Inflammatory macrophage (primary cell): ENCODE measurements at regions not wholly inside any gene's neighbourhood (a gene's known extent, or its start where the extent isn't known, plus 50 kb on each side); places are given as distances from the start of the nearest gene placed in this dataset.
A peak's percentile ranks its signal among the peaks of the same experiment; 100 is the strongest.

Source experiments
- DNase-seq, 2 donors: peaks; one replicate each; pipeline ENCODE4 v3.0.0-alpha.2; 2020 to 2022

DNA sequence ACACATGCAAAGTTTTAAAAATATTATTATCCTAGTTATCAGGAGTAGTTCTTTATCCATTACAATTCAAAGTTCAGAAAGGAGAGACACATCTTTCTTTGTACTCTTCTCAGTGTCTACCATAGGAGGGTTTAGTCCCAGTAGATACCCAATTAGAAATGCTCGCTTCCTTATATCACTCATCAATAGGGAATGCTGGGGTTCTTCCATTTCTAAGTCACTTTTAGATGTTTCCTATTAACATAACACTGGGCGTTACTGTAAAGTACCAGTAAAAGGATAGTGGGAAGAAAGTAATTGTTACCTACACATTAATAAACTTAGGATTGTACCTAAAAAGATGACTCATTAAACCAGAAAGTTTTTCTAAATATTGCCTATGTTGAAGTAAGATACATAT, 348.3 kb upstream of the CDH6 start:
- no peak for DNase-seq

DNA sequence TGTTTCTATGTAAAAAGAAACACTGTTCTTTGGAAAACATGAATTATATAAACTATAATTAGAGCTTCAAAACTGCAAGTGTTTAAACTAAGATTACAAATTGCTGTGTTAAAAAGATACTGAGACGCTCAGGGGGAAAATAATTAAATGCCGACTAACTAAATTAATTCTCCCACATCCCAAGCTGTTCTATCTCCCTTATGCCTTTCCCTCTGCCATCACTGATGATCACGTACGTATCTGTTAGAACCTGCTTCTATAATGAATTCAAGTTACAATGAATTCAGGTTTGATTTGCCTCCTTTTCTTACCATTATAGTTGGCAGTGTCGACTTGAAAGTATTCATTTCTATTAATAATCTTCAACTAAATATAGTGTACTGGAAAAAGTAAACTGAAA, 349.9 kb upstream of the CDH6 start:
- DNase-seq: no peak

DNA sequence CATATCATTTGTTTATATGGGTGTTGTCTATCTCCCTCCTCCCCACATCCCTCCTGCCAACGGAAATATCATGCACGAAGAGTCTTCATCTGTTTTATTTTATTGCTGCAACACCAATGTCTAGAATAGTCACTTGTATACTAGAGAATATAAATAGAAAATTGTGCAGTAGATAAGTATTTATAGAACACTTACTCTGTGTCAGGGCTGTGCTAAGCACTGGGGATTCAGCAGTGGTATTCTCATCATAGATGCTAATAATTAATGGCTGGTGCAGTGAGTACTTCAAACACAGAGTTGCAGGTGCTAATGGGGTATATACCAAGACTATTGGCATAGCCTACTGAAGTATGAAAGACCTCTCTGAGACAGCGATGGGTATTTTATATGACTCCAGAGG, 353.5 kb upstream of the CDH6 start:
- DNase-seq: no peak

DNA sequence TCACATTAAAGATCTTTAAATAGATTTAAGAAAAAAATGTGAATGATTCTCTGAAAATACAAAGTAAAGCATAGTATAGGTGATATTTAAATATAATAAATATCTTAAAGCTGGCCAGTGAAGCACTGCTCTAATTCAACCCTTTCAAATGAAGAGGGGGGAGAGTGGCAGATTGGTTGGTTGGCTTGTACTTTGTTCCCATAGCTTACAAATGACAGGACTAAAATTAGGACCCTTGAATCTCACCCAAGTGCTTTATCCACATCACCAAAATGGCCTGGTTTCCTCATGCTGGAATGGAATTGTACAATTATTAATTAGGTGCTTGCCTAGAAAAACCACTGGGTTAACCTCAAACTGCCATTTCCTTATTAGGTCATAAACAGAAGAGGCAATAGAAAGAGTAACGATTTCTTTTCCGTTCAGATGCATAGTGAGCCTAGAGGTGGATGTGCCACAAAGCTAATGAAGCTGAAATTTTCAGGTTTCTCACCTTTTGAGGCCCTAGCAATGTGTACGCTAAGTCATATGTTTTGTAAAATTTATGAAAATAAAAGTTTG, 354.5 kb upstream of the CDH6 start:
- no peak for DNase-seq

DNA sequence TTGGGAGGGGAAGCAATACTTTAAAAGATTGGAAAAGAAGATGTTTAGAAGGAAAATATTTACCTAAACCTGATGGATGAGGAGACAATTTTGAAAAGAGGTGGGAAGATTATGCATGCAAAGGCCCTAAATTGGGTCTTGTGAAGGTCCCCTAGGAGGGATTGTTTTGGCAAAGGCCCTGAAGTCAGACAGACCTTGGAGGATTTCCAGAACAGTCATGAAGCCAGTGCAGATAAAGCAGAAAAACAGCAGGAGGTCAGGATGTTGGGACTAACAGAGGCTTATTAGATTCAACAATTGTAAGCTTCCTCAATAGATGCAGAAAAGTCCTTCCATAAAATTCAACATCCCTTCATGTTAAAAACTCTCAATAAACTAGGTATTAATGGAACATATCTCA, 361.0 kb upstream of the CDH6 start:
- DNase-seq: no peak

DNA sequence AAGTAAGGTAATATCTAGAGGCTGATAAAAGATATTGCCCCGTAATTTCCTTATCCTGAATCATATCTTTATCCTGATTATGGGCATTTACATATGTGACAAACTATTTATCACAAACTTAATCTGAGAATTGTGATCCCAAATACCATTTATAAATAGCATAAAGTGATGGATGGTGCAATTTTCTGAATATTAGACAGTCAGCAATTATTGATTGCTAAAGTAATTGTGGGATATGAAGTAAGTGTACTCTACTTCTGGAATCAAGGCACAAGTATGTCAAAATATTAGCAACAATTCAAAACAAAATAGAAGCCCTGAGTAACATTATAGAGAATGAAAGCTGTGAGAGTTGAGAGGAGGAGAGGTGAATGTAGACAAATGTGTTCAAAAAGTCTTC, 361.9 kb upstream of the CDH6 start:
- no peak for DNase-seq

DNA sequence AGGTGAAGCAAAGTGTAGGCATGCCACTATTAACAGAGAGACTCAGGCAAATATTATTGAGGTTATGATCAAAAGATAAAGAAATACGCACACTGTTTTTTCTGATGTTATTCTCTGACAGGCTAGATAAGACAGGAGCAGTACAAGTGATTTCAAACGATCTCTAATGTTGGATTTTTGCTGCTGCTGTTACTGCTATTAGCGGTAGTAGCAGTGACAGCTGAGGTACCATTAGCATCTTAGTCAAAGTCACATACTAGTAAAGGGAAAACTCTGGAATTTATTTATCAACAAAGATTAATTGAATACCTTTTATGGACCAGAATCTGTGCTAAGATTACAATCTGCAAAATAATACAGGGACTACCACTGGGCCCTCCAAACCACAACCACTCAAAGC, 362.4 kb upstream of the CDH6 start:
- no peak for DNase-seq

DNA sequence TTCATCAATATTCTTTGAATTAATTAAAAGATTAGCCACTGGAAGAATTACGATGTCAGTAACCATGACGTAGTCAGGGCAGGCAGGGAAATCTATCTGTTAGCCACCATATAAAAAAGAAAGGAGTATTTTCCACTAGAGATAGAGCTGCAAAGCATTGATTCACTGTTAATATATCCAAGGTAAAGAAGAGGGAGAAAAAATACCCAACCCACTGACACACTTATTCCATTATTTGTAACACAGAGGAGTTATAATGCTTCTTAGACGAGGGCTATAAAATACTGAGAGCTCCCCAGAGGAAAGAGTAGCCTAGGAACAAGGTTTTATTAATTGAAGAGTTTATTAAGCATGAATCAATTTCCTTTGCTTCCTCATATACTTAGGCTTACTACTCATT, 382.2 kb upstream of the CDH6 start:
- no peak for DNase-seq

DNA sequence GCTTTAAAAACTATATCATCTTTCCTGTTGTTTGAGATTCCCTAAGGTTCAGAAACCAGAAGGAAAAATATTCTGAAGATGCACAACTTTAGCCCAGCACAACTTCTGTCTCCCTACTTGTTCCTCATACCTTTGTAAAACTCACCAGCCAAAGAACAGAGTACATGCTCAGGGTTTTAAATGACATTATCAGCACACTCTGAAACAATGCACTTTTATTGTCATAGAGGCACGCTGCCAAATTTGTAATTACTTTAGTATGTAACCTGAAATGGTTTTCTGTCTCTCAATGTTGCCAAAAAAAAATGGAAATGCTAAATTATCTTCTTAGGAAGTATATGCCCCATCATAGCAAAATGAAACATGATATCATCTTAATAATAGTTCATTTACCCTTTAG, 383.6 kb upstream of the CDH6 start:
- DNase-seq: no peak

DNA sequence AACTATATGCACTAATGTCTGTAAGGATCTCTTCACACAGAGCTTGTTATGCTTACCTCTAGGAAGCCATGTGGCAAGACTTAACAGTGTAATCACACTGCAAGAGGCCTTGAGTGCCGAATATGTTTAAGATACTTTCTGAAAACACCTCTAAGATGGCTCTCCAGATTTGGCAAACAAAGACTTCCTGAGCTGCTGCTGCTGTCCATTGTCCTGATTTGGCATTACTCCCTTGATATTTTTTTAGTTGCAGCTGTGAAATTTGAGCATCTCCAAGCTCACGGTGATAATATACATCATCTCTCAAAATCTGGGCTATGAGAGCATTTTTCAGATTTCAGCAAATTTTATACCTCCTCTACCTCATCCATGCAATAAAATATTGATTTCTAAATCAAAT, 384.5 kb upstream of the CDH6 start:
- no peak for DNase-seq

DNA sequence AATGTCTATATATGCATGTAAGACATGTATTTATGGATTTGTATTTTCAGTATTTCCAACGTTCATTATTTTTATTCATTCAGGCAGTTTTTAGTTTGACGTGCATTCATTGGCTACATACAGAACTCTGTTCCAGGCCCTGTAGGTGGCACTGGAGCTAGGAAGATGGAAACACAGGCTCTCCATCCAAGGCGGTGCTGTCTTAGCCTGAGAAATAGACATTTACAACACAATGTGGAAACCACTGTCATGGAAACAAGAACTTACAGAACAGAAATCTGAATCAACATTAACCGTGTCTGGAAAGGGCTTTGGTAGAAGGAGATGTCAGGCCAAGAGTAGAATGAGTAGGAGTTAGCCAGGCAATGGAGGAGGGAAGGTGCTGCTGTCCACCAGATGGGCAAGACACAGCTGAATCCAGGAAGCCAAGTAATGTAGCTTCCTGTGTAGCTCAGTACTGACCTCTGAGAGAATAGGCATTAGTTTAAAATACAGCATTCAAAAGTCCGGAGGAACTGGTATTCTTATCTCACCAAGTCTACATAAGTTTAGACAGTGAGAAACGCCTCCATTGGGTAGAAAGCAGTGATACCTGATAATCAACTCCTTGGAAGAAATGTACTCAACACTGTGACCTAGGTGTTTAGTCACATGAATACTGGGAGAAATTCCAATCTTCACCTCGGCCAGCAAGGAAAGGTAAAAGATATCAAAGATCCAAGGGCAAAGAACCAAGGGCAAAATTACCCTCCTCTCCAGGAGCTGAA, 388.6 kb upstream of the CDH6 start:
- DNase-seq: no peak

DNA sequence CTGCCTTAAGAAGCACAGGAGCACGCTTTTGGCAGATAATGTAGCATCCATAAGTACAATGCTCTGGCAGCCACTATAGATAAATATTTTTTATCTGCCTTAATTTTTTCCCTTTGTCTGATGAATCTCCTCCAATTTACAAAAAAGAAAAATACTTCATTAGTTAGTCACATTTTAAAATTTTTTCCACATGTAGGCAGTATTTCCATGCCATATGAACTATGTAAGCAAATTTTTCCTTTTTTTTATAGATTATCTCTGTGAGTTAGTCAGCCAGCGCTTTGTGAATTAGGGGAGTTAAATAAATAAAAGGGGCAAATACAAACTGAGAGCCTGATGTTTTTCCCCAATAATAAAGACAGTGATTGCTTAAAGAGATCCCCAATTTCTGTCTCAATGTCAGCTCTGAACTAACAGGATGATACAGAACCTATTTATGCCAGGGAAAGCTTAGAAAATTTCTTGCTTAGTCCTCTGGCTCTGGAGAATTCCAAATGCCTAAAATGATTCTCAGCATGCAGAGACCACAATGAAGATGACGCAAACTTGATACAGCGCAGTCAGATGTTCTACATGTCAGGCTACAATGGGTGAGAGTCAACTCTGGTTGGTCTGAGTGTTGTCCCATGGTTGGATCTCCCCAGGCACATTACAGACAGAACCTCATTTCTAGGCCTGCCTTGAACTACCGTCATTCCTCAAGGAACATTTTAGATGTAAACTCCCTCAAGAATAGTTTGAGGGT, 390.4 kb upstream of the CDH6 start:
- DNase-seq: no peak

DNA sequence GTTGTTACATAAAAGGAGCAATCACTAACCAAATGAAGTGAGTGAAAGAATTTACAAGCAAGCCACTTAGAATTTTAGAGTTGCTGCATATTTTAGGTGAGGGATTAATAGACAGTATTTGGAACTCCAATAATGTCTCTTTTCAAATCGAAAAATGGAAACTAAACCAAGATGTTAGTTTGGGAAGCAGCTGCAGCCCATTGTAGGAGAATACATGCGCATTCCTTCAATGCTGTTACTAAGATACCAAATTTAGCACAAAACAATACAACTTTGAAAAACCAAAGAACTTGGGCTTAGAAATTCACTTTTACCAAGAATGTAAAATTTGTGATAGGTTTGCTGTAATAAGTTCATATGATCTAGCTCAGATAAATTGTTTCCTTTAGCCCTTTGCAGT, 411.8 kb upstream of the CDH6 start:
- no peak for DNase-seq

DNA sequence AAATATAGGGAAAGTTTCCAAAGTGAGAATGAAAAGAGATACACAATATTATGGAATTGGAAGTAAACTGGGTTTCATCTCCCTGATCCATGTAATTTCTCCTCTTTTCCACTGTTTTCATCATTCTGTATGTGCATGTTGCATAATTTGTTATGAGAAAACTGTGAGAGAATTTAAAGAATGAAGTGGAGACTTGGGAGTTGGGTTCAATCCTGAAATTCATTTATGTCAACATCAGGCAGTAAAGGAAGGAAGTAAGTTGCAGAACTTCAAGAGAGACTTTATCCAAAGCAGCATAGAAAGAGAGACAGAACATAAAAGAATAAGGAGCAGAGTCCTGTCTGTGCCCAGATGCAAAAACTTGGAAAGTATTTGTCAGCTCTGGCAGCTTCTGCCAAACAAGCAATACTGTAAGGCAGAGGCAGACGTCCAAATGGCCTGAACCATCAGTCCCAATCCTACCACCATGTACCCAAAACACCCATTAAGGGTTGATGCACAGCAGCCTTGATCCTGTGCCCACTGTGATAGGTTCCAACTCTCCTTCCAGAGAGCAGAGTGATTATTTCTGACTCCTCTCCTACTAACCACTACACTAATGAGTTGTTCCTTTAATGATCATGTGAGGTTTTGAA, 425.3 kb upstream of the CDH6 start:
- no peak for DNase-seq

DNA sequence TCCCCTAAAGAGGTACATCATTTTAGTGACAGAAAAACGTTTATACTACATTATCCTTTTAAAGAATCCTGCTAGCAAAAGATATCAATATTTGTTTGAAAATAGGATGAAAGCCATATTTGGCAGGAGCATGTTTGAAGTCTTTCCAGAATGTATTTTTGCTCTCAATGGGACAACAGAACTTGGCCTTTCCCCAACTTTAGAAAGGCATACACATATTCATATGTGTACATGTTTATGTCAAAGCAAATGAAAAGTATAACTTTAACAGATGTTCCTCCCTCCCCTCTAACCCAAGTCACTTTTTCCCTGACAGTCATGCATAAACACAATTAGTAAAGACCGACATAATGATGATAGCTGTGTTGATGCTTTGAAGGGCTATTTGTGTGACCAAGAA, 427.8 kb upstream of the CDH6 start:
- no peak for DNase-seq

DNA sequence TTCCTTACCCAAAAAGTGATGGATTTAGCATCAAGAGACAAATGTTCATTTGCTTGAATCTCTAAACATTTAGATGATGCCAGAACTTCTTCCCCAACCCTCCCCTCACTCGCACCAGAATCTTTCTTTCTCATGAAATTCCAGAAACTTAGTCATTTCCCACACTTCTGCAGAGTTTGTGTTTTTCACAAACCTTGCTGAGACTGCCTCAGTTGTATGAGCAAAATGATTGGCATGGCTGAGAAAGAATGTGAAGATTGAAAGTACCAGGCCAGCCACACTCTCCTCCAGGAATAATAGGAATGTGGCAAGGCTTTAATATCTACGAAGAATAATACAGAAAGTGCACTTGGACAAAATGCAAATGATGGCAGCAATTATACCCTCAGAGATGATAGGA, 428.3 kb upstream of the CDH6 start:
- no peak for DNase-seq

DNA sequence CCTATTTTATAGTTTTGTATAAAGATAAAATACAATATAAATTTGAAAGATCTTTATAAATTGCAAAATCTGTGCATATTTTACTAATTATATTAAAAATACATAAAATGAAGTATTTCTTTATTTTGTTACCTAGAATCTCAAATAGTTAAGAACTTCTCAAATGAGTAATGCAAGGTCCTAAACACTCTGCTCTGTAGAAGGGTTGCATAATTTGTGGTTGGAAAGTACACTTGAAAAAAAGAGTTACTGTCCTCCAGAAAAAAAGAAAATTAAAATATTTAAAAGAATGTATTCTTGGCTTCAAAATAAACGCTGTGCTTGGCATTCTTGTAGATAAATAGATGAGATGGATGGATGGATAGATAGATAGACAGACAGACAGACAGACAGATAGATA, 428.8 kb upstream of the CDH6 start:
- DNase-seq: no peak

DNA sequence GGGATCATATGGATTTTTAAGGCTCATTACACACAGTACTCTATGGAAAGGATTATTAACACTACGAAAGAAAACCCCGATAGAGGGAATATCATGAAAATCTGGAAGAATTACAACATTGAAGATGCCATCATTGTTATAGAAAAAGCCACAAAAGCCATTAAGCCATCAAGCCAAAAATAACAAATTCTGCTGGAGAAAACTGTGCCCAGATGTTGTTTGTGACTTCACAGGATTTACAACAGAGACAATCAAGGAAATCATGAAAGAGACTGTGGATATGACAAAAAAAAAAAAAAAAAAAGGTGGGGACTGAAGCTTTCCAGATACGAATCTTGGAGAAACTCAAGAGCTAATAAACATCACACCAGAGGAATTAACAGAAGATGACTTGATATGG, 433.8 kb upstream of the CDH6 start:
- no peak for DNase-seq

DNA sequence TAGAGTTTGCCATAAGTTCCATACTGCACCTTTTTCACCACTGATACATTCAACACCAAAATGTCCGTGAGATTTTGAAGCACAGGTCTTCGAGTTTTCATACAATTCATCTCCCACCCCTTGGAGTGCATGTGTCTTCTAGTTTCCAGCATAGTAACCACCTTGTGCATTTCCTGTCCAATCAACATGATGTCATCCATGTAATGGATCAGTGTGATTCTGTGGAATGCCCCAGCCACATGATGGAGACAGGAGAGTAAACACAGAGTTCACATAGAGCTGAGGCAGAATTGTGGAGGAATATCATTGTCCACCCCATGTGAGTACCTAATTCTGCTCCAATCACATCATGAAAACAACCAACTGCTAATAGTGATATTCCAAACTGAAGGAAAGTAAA, 441.5 kb upstream of the CDH6 start:
- DNase-seq: no peak

DNA sequence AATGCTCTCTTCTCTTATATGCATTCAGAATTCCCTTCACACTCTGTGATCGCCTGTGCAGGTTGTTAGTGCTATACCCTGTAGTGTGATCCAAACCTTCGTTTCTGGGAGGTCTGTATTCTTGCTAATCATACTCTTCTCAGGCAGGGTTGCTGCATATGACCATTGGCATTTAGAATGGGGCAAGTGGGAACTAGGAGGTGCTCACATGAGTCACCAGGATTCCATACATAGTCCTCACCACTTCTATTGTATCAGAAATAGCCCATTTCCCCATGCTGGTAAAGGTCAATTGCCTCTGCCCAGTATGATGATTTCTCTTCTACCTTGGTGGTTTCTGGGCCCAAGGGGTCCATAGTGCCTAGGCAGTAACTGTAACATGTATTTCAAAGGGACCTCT, 443.5 kb upstream of the CDH6 start:
- no peak for DNase-seq

DNA sequence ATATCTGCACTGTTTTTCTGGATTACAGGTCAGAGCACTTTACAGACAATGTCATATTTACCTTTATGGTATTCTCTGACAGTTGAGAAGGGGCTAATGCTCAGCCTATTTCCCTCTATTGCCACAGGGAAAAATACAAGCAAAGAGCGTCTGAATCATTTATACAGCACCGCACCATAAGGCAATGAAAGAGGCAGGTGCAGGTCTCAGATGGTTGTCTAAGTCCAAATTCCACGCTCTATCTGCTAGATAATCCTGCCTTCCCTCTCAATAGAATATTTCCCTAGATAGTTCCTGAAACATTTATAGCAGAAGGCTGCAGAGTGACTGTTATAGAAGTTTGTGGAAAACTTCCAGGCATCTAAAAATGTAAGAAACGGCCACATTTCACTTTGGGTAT, 446.1 kb upstream of the CDH6 start:
- DNase-seq: no peak

DNA sequence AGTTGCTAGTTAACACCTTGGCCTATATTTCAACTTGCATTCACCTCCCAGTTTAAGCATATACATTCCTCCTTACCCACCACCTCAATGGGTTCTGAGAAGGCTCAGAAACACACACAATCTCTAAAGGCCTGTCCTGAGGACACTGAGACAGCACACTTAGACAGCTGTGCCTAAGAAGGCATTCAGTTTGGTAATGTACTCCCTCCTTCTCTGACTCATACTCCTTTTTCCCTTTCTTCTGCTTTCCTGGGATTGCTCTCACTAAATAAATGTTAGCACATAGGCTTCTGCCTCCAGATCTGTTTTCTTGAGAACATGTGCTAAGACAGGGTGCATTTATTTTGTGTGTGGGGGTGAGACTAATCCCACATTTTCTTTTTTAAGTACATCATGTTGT, 456.8 kb upstream of the CDH6 start:
- DNase-seq: peak in 1 of 2 donors; percentile 34

DNA sequence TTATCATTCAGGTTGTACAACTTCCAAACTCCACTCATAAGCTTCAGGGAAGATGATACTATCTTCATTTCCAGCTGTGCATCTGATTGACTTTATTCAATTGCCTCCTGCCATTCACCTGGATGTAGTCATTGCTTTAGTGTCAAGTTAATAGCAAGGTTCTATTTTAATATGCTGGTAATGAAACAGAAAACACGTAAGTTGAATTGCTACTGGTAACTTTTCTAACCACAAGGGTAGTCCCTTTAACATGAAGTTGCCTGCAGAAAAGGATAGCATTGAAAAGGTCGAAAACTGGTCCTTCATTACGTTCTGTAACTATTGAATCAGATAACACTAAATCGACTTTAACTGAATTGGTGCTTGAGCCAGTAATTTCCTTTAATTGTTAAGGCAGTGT, 459.4 kb upstream of the CDH6 start:
- DNase-seq: no peak

DNA sequence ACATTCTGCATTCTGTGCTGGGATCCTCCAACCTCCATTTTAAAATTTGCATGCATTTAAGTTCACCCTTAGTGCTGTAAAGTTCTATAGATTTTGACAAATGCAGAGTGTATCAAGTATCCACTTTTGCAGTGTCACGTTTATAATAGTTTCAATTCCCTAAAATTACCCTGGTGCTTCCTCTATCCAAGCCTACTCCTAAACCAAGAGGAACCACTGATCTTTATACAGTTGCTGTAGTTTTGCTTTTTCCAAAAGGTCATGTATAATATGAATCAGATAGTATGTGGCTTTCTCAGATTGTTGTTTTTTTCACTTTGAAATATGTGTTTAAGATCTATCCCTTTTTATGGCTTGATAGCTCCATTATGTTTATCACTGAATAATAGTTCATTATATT, 468.4 kb upstream of the CDH6 start:
- DNase-seq: peak; percentile 65 to 75
